Epithelial cell of proximal tubule (primary cell): ENCODE measurements at regions not wholly inside any gene's neighbourhood (a gene's known extent, or its start where the extent isn't known, plus 50 kb on each side); places are given as distances from the start of the nearest gene placed in this dataset.

Experiments
- DNase-seq: peaks from one replicate; pipeline ENCODE4 v3.0.0-alpha.2; 2011; ENCODE audit warnings: low read depth
- H3K4me3 ChIP-seq: 2 replicates; pipeline ENCODE4 v1.5.1; 2011; ENCODE audit warnings: low read depth, mild to moderate bottlenecking, low read length
- CTCF ChIP-seq: conservative IDR thresholded peaks from 2 replicates; pipeline ENCODE4 v1.5.1; 2012; ENCODE audit warnings: low read depth, mild to moderate bottlenecking, low read length

GRCh38 chr20:57998981-57999464 lies 229.4 kb downstream of the ANKRD60 start:
- TF ChIP-seq CTCF, result no peak
- H3K4me3 ChIP-seq, result no peak overlapping the region
- no peak for DNase-seq

DNA sequence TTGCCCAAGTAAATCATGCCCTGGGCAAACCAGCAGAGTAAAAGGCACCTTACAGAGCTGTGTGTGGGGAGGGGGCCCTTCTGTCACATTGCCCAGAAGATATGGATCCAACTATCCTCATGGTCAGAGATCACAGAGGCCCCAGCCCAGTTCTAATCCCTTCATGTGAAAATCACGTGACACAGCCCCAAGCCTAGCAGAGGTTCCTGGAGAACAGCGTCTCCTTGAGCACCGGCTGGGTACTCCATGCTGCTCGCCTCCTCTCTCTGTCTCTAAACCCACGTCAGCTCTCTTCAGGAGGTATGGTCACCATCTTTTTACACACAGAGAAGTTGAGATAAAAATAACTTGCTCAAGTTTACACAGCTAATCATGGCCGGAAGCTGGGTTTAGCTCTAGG lies 230.2 kb downstream of the ANKRD60 start:
- H3K4me3 ChIP-seq, result no peak overlapping the region
- no peak for DNase-seq
- TF ChIP-seq CTCF, result no peak

GRCh38 chr20:57996936-57997890 lies 231.2 kb downstream of the ANKRD60 start:
- no peak overlapping the region for H3K4me3 ChIP-seq
- DNase-seq, result no peak
- no peak for TF ChIP-seq CTCF

DNA sequence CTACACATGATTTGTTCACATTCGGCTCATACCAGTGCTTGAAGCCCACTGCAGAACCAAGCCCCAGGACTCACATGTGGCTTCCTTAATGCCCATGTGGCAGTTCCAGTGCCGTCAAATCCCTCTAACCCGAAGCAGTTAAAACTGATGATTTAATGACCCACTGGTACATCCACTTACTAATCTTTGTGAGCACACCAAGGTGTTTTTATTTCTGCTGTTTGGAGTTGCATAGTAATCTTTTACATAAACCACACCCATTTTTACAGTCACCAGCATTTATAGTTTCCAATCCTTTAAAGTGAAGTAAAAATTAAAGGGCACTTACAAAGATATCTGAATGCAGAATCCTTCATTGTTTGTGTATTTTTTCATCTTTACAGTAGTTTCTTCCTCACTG lies 232.0 kb downstream of the ANKRD60 start:
- no peak for DNase-seq
- no peak overlapping the region for H3K4me3 ChIP-seq
- TF ChIP-seq CTCF, result no peak

DNA sequence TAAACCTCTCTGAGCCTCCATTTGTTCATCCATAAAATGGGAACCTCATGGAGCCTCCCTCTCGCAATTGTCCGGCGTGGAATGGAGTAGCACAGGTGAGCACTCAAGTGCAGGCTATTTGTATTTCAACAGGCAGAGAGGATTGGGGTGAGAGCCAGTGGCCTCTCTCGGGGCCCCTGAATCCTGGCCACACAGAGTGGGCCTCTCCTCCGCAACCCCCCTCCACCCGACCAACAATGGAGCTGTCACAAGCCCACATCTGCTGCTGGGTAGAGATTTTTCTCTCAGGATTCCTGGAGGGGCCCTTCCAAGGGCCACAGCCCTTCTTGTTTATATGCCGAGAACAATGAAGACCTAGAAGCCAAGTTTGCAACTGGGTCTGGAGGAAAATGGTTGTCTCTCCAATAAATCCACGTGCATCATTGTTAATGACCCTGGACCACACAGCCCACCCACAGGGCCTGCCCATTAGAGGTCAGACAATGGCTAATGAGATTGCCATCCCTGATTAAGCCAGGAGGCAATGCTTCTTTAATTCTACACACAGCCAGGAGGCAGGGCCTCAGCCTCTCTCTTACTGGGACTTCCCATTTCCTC lies 233.0 kb downstream of the ANKRD60 start:
- H3K4me3 ChIP-seq, result no peak overlapping the region
- DNase-seq, result no peak
- TF ChIP-seq CTCF, result no peak

GRCh38 chr20:57993716-57994431 lies 234.6 kb downstream of the ANKRD60 start:
- H3K4me3 ChIP-seq, result no peak overlapping the region
- DNase-seq, result no peak
- no peak for TF ChIP-seq CTCF
